ENCODE measurements at regions not wholly inside any gene's neighbourhood (a gene's known extent, or its start where the extent isn't known, plus 50 kb on each side); places are given as distances from the start of the nearest gene placed in this dataset.

- Histone ChIP-seq H3K36me3 (no peaks in the 10 kb centered on the region), H3K27ac (no peak overlapping the region), H3K4me1 (no peaks in the 10 kb centered on the region), H3K9me3 (no peaks in the 10 kb centered on the region), H3K27me3 (no peaks in the 10 kb centered on the region), H3K4me3 (no peak overlapping the region)
- 88 to 94% (median 92%) methylated on average over 8 of the region's 8 CpGs for WGBS, 5 donors
- intact Hi-C loops (cut with DNase I; ENCODE audit: low total_unique reads) = no loop called here
- TF ChIP-seq POLR2A (IDR thresholded peaks at IDR 0.05) = no peak
- TF ChIP-seq CTCF (IDR thresholded peaks at IDR 0.05) = no peak
- TF ChIP-seq EP300 (IDR thresholded peaks at IDR 0.05) = no peak
- no peak for TF ChIP-seq POLR2AphosphoS5 (IDR thresholded peaks at IDR 0.05)
- DNase-seq = no peak
These were observed 247.9 kb downstream of the ADGRL2 start for GRCh38 chr1:82048596-82048995.

- H3K27me3 ChIP-seq = no peaks in the 10 kb centered on the region
- intact Hi-C loops (cut with DNase I; ENCODE audit: low total_unique reads) = no loop called here
- no peak overlapping the region for H3K27ac ChIP-seq
- H3K4me3 ChIP-seq = no peak overlapping the region
- DNase-seq = peak in 1 of 2 donors; percentile 24
- no peaks in the 10 kb centered on the region for H3K9me3 ChIP-seq
- TF ChIP-seq POLR2AphosphoS5 (IDR thresholded peaks at IDR 0.05) (no peak), POLR2A (IDR thresholded peaks at IDR 0.05) (no peak), CTCF (IDR thresholded peaks at IDR 0.05) (no peak), EP300 (IDR thresholded peaks at IDR 0.05) (no peak)
- H3K36me3 ChIP-seq = no peaks in the 10 kb centered on the region
- no peaks in the 10 kb centered on the region for H3K4me1 ChIP-seq
These were observed 244.5 kb downstream of the ADGRL2 start for GRCh38 chr1:82045221-82045620.

- Histone ChIP-seq H3K27me3 (no peaks in the 10 kb centered on the region), H3K27ac (no peak overlapping the region), H3K4me3 (no peak overlapping the region), H3K9me3 (no peaks in the 10 kb centered on the region), H3K4me1 (no peaks in the 10 kb centered on the region), H3K36me3 (no peaks in the 10 kb centered on the region)
- TF ChIP-seq CTCF (IDR thresholded peaks at IDR 0.05) (no peak), POLR2AphosphoS5 (IDR thresholded peaks at IDR 0.05) (no peak), POLR2A (IDR thresholded peaks at IDR 0.05) (no peak), EP300 (IDR thresholded peaks at IDR 0.05) (no peak)
- no peak for DNase-seq
- intact Hi-C loops (cut with DNase I; ENCODE audit: low total_unique reads) = no loop called here
These were observed 243.8 kb downstream of the ADGRL2 start for GRCh38 chr1:82044536-82044935.

DNA sequence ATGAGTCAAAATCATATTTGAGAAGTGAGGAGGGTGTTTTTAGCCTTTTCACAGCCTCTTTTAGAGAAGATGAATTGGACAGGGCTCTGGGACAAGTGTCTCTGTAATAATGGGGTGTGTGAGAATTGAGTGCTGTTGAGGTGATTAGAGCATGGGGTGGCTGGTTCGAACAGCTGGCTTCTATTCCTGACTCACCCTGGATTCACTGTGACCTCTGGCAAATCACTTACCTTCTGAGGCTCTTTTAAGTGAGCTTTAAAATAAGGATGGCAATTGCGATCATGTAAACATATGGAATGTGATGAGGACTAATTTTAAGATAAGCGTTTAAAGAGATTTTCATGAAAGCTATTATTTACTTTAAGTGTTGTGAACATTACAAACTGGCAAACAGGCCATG, 243.4 kb downstream of the ADGRL2 start:
- DNase-seq = no peak
- no peak for TF ChIP-seq EP300 (IDR thresholded peaks at IDR 0.05)
- no peak for TF ChIP-seq POLR2AphosphoS5 (IDR thresholded peaks at IDR 0.05)
- no peak for TF ChIP-seq CTCF (IDR thresholded peaks at IDR 0.05)
- TF ChIP-seq POLR2A (IDR thresholded peaks at IDR 0.05) = no peak

More for the DNA sequence above, 243.4 kb downstream of the ADGRL2 start:
- 55 to 72% (median 56%) methylated on average over 3 of the region's 3 CpGs for WGBS, 5 donors
- intact Hi-C loops (cut with DNase I; ENCODE audit: low total_unique reads) = no loop called here
- Histone ChIP-seq H3K9me3 (no peaks in the 10 kb centered on the region), H3K27me3 (no peaks in the 10 kb centered on the region), H3K27ac (no peak overlapping the region), H3K4me3 (no peak overlapping the region), H3K36me3 (no peaks in the 10 kb centered on the region), H3K4me1 (no peaks in the 10 kb centered on the region)

All from stomach (tissue), 8 donors.